ENCODE measurements at regions not wholly inside any gene's neighbourhood (a gene's known extent, or its start where the extent isn't known, plus 50 kb on each side); places are given as distances from the start of the nearest gene placed in this dataset.

DNA sequence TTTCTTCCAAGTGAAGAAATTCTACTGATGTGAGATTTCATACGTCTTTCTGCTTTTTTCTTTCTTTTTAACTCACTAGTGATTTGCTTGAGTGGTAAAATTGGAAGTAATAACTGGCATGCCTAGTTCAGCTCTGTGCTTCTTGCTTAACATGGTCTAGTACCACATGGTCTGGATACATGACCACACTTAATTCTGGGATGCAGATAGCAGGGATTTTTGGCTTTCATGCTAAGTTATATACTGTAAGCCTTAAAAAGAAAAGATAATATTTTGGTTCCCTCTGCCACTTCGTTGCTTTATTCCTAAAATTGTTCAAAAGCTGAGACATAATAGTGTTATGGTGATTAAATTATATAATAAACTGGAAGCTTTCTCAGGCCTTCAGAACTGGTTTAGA, 174.3 kb downstream of the OXSM start:
- Histone ChIP-seq H3K9ac (ENCODE audit: insufficient read depth, low read length) (no peak overlapping the region), H3K27me3 (ENCODE audit: control insufficient read depth, insufficient read depth, low read length) (no peaks in the 10 kb centered on the region), H4K20me1 (ENCODE audit: control insufficient read depth, extremely low read depth, insufficient read depth, low read length) (no peaks in the 10 kb centered on the region), H3K27ac (ENCODE audit: insufficient read depth, low read length) (no peak overlapping the region), H3K79me2 (ENCODE audit: control insufficient read depth, insufficient read depth, low read length) (no peaks in the 10 kb centered on the region), H3K9me3 (ENCODE audit: control insufficient read depth, insufficient read depth, low read depth, low read length) (no peaks in the 10 kb centered on the region), H3K36me3 (ENCODE audit: control insufficient read depth, insufficient read depth, low read length) (no peaks in the 10 kb centered on the region), H2AFZ (ENCODE audit: low read length) (no peak overlapping the region), H3K4me2 (ENCODE audit: extremely low read depth, insufficient read depth, low read length) (no peak overlapping the region), H3K4me1 (ENCODE audit: control insufficient read depth, extremely low read depth, insufficient read depth, low read length) (no peaks in the 10 kb centered on the region), H3K4me3 (replicated peaks in 1 of 4; ENCODE audit: control extremely low read depth in 1 of 4, insufficient read depth in 1 of 4, low read depth in 3 of 4, low read length in 4 of 4) (no peak overlapping the region)
- no peak for DNase-seq (ENCODE audit: low read depth in 2 of 2)
- TF ChIP-seq, protein P1, sequence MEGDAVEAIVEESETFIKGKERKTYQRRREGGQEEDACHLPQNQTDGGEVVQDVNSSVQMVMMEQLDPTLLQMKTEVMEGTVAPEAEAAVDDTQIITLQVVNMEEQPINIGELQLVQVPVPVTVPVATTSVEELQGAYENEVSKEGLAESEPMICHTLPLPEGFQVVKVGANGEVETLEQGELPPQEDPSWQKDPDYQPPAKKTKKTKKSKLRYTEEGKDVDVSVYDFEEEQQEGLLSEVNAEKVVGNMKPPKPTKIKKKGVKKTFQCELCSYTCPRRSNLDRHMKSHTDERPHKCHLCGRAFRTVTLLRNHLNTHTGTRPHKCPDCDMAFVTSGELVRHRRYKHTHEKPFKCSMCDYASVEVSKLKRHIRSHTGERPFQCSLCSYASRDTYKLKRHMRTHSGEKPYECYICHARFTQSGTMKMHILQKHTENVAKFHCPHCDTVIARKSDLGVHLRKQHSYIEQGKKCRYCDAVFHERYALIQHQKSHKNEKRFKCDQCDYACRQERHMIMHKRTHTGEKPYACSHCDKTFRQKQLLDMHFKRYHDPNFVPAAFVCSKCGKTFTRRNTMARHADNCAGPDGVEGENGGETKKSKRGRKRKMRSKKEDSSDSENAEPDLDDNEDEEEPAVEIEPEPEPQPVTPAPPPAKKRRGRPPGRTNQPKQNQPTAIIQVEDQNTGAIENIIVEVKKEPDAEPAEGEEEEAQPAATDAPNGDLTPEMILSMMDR (conservative IDR thresholded peaks at IDR 0.05 in 1 of 2, IDR thresholded peaks at IDR 0.05 in 1 of 2; ENCODE audit: low read depth in 1 of 2, low read length in 2 of 2): no peak
- TF ChIP-seq EZH2 (IDR thresholded peaks at IDR 0.05; ENCODE audit: low read length, missing control alignments): no peak

DNA sequence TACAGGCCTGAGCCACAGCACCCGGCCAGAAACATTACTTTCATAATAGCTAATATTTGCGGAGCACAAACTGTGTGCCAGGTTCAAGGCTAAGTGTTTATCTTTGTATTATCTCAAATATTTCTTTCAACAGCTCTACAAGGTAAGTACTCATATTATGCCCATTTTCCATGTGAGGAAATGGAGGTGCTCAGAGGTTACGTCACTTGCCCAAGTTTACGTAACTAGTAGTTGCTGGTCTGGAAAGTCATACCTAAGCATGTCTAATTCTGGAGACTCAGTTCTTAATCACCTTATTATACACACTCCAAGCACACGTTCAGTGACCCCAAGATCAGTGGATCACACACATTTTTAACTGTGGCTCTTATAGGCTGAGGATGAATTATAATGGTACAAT, 177.5 kb downstream of the OXSM start:
- Histone ChIP-seq H3K27me3 (ENCODE audit: control insufficient read depth, insufficient read depth, low read length) (no peaks in the 10 kb centered on the region), H3K9me3 (ENCODE audit: control insufficient read depth, insufficient read depth, low read depth, low read length) (no peaks in the 10 kb centered on the region), H2AFZ (ENCODE audit: low read length) (no peak overlapping the region), H3K4me1 (ENCODE audit: control insufficient read depth, extremely low read depth, insufficient read depth, low read length) (no peaks in the 10 kb centered on the region), H3K27ac (ENCODE audit: insufficient read depth, low read length) (no peak overlapping the region), H3K79me2 (ENCODE audit: control insufficient read depth, insufficient read depth, low read length) (no peaks in the 10 kb centered on the region), H3K4me2 (ENCODE audit: extremely low read depth, insufficient read depth, low read length) (no peak overlapping the region), H3K4me3 (replicated peaks in 1 of 4; ENCODE audit: control extremely low read depth in 1 of 4, insufficient read depth in 1 of 4, low read depth in 3 of 4, low read length in 4 of 4) (no peak overlapping the region), H3K9ac (ENCODE audit: insufficient read depth, low read length) (no peak overlapping the region), H3K36me3 (ENCODE audit: control insufficient read depth, insufficient read depth, low read length) (no peaks in the 10 kb centered on the region), H4K20me1 (ENCODE audit: control insufficient read depth, extremely low read depth, insufficient read depth, low read length) (no peaks in the 10 kb centered on the region)
- DNase-seq (ENCODE audit: low read depth in 2 of 2): no peak
- TF ChIP-seq, protein P1 (conservative IDR thresholded peaks at IDR 0.05 in 1 of 2, IDR thresholded peaks at IDR 0.05 in 1 of 2; ENCODE audit: low read depth in 1 of 2, low read length in 2 of 2): no peak
- no peak for TF ChIP-seq EZH2 (IDR thresholded peaks at IDR 0.05; ENCODE audit: low read length, missing control alignments)

GRCh38 chr3:25971736-25972135, 181.8 kb downstream of the OXSM start:
- Histone ChIP-seq H3K4me1 (ENCODE audit: control insufficient read depth, extremely low read depth, insufficient read depth, low read length) (no peaks in the 10 kb centered on the region), H3K27ac (ENCODE audit: insufficient read depth, low read length) (no peak overlapping the region)
- TF ChIP-seq, protein P1 (conservative IDR thresholded peaks at IDR 0.05 in 1 of 2, IDR thresholded peaks at IDR 0.05 in 1 of 2; ENCODE audit: low read depth in 1 of 2, low read length in 2 of 2): no peak
- no peak for TF ChIP-seq EZH2 (IDR thresholded peaks at IDR 0.05; ENCODE audit: low read length, missing control alignments)

More at GRCh38 chr3:25971736-25972135, 181.8 kb downstream of the OXSM start:
- Histone ChIP-seq H4K20me1 (ENCODE audit: control insufficient read depth, extremely low read depth, insufficient read depth, low read length) (no peaks in the 10 kb centered on the region), H3K9ac (ENCODE audit: insufficient read depth, low read length) (no peak overlapping the region), H3K36me3 (ENCODE audit: control insufficient read depth, insufficient read depth, low read length) (no peaks in the 10 kb centered on the region), H3K4me2 (ENCODE audit: extremely low read depth, insufficient read depth, low read length) (no peak overlapping the region), H3K79me2 (ENCODE audit: control insufficient read depth, insufficient read depth, low read length) (no peaks in the 10 kb centered on the region), H3K27me3 (ENCODE audit: control insufficient read depth, insufficient read depth, low read length) (no peaks in the 10 kb centered on the region), H3K4me3 (replicated peaks in 1 of 4; ENCODE audit: control extremely low read depth in 1 of 4, insufficient read depth in 1 of 4, low read depth in 3 of 4, low read length in 4 of 4) (no peak overlapping the region), H2AFZ (ENCODE audit: low read length) (no peak overlapping the region), H3K9me3 (ENCODE audit: control insufficient read depth, insufficient read depth, low read depth, low read length) (no peaks in the 10 kb centered on the region)
- DNase-seq (ENCODE audit: low read depth in 2 of 2): no peak
